Osteocyte (in vitro differentiated cells): ENCODE measurements at regions not wholly inside any gene's neighbourhood (a gene's known extent, or its start where the extent isn't known, plus 50 kb on each side); places are given as distances from the start of the nearest gene placed in this dataset.

Experiments
- DNase-seq: peaks from one replicate; pipeline ENCODE4 v3.0.0; 2021; ENCODE audit warnings: mixed read lengths; ENCODE audit not compliant: unreplicated experiment; ENCODE audit errors: extremely low spot score
- H3K27ac Mint-ChIP-seq: one replicate; pipeline ENCODE4 v1.8.0; 2021; ENCODE audit warnings: mild to moderate bottlenecking, mixed read lengths; ENCODE audit not compliant: unreplicated experiment
- H3K27me3 Mint-ChIP-seq: one replicate; pipeline ENCODE4 v1.8.0; 2021; ENCODE audit warnings: mixed read lengths; ENCODE audit not compliant: unreplicated experiment
- H3K36me3 Mint-ChIP-seq: one replicate; pipeline ENCODE4 v1.8.0; 2021; ENCODE audit warnings: mixed read lengths; ENCODE audit not compliant: unreplicated experiment
- H3K4me1 Mint-ChIP-seq: one replicate; pipeline ENCODE4 v1.8.0; 2021; ENCODE audit warnings: mixed read lengths; ENCODE audit not compliant: unreplicated experiment
- H3K4me3 Mint-ChIP-seq: one replicate; pipeline ENCODE4 v1.8.0; 2021; ENCODE audit warnings: mild to moderate bottlenecking, moderate library complexity, mixed read lengths; ENCODE audit not compliant: unreplicated experiment
- H3K9me3 Mint-ChIP-seq: one replicate; pipeline ENCODE4 v1.8.0; 2021; ENCODE audit warnings: mixed read lengths; ENCODE audit not compliant: unreplicated experiment
- TF ChIP-seq, protein P1 (sequence below): fragments of 200-600 bp; sonication (generic); IDR thresholded peaks from 2 replicates; pipeline ENCODE4 v1.5.0; 2021; ENCODE audit warnings: antibody characterized with exemption, mild to moderate bottlenecking, moderate library complexity

DNA sequence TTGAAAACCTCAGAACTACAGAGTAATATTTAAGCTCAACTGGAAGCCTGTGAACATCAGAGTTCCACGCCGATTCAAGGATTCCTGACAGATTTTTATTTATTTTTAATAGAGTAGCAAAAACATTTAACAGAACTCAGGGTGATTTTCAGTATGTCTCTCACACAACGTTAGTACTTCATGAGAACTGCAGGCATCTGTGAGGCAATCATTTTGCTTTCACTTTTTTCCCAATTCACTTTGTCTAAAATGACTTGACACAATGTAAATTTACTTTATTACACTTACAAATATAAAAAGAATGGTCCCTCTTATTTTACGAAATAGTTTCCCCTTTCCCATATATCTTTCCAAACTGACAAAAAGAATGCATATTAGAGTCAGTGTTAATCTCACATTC, 869.5 kb upstream of the EPHA5 start:
- Mint-ChIP-seq H3K9me3 (peaks cover 3% of the 10 kb centered on the region), H3K36me3 (peaks cover 3% of the 10 kb centered on the region), H3K4me3 (peak overlapping the region; percentile 58), H3K27me3 (no peaks in the 10 kb centered on the region), H3K4me1 (peaks cover 28% of the 10 kb centered on the region), H3K27ac (peak overlapping the region; percentile 87)
- no peak for DNase-seq
- TF ChIP-seq, protein P1, sequence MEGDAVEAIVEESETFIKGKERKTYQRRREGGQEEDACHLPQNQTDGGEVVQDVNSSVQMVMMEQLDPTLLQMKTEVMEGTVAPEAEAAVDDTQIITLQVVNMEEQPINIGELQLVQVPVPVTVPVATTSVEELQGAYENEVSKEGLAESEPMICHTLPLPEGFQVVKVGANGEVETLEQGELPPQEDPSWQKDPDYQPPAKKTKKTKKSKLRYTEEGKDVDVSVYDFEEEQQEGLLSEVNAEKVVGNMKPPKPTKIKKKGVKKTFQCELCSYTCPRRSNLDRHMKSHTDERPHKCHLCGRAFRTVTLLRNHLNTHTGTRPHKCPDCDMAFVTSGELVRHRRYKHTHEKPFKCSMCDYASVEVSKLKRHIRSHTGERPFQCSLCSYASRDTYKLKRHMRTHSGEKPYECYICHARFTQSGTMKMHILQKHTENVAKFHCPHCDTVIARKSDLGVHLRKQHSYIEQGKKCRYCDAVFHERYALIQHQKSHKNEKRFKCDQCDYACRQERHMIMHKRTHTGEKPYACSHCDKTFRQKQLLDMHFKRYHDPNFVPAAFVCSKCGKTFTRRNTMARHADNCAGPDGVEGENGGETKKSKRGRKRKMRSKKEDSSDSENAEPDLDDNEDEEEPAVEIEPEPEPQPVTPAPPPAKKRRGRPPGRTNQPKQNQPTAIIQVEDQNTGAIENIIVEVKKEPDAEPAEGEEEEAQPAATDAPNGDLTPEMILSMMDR = no peak

DNA sequence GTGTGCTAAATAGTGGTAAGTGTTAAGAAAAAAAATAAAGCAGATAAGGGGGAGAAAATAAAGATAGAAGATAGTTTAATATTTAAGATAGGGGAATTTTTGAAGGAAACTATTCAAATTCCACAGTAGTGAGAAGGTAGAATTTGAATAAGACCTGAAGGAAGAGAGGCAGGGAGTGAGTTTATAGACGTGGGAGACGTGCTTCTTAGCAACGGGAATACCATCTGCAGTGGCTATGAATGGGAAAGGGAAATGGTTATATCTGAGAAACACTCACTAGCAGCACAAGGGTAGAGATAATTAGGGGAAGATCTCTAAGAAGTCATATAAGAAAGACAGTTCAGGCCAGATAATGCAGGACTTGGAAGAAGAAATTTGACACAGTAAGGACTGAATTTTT, 854.5 kb upstream of the EPHA5 start:
- Mint-ChIP-seq H3K4me3 (no peak overlapping the region), H3K36me3 (peaks cover 15% of the 10 kb centered on the region), H3K9me3 (peaks cover 40% of the 10 kb centered on the region), H3K27me3 (no peaks in the 10 kb centered on the region), H3K4me1 (no peaks in the 10 kb centered on the region), H3K27ac (no peak overlapping the region)
- DNase-seq = no peak
- TF ChIP-seq, protein P1 = no peak

DNA sequence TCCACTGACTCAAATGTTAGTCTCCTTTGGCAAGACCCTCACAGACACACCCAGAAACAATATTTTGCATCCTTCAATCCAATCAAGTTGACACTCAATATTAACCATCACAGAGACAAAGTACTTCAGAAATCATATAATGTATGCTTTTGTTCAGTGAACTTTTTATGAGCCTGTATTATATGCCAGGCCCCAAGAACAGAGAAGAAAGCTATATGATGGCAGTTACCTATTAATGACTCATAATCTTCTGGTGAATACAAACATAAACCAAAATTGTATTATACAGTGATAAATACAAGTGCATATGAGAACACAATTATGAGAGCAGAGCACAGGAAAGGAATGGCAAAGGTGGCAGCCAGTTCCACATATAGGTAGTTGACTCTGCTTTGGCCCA, 852.0 kb upstream of the EPHA5 start:
- Mint-ChIP-seq H3K36me3 (peaks cover 10% of the 10 kb centered on the region), H3K27ac (no peak overlapping the region), H3K4me1 (peaks cover 5% of the 10 kb centered on the region), H3K9me3 (peaks cover 29% of the 10 kb centered on the region), H3K4me3 (no peak overlapping the region), H3K27me3 (no peaks in the 10 kb centered on the region)
- DNase-seq = no peak
- TF ChIP-seq, protein P1 = no peak

DNA sequence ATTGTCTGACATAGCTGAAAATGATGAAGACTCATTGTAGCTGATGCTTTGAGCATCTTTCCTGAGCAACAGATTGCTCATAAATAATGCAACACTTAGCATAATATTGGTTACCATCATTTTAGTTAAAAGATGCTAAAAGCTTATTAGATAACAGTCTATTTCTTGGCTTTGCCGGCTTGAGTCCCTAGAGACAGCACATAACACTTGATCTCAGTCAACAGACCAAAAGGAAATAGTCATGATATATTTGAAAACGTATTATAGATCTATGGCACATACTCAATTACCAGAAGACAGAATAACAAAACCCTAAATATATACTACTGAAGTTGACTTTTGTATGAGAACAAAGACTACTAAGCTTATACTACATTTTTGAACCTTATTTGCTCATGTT, 846.7 kb upstream of the EPHA5 start:
- Mint-ChIP-seq H3K27me3 (no peaks in the 10 kb centered on the region), H3K27ac (no peak overlapping the region), H3K36me3 (peaks cover 4% of the 10 kb centered on the region), H3K4me1 (peaks cover 5% of the 10 kb centered on the region), H3K9me3 (peaks cover 3% of the 10 kb centered on the region), H3K4me3 (no peak overlapping the region)
- no peak for DNase-seq
- TF ChIP-seq, protein P1 = no peak

DNA sequence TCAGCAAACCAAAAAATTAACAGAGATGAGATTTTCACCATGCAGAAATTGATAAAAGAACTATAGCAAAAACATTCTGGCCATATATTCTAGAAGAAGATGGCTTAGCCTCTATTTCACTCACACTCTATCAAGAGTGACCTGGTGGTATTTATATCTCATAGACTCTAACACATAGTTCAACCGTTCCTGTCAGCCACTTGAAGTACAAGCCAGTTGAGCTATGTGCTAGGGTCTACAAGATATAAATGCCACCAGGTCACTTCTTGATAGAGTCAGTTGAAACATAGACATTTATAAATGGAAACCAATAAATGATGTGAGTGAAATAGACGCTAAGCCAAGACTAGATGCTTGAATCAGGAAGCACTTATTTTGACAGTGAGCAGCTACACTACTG, 836.7 kb upstream of the EPHA5 start:
- Mint-ChIP-seq H3K27me3 (no peaks in the 10 kb centered on the region), H3K27ac (no peak overlapping the region), H3K4me1 (no peaks in the 10 kb centered on the region), H3K9me3 (peaks cover 21% of the 10 kb centered on the region), H3K4me3 (no peak overlapping the region), H3K36me3 (peaks cover 4% of the 10 kb centered on the region)
- TF ChIP-seq, protein P1 = no peak
- DNase-seq = no peak
